ENCODE measurements at regions not wholly inside any gene's neighbourhood (a gene's known extent, or its start where the extent isn't known, plus 50 kb on each side); places are given as distances from the start of the nearest gene placed in this dataset.

DNA sequence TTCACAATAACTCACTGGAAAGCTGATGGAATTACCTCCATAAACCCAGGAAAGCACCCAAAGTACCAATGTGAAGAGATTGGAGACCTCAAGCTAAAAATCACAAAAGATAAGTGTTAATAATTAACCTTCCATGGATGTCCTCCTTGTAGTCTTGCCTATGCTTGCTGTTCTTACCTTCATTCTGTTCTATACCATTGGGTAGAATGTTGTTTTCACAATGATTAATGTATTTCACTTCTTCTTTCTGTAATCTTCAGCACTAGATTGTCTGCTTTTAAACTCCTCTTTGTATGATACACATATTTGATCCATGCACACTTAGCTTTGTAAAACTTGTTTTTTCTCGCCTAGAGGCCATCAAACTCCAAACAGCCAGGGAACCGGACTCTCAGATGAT, 570.3 kb downstream of the RAPGEF2 start (continued):
- TF ChIP-seq, protein P1, sequence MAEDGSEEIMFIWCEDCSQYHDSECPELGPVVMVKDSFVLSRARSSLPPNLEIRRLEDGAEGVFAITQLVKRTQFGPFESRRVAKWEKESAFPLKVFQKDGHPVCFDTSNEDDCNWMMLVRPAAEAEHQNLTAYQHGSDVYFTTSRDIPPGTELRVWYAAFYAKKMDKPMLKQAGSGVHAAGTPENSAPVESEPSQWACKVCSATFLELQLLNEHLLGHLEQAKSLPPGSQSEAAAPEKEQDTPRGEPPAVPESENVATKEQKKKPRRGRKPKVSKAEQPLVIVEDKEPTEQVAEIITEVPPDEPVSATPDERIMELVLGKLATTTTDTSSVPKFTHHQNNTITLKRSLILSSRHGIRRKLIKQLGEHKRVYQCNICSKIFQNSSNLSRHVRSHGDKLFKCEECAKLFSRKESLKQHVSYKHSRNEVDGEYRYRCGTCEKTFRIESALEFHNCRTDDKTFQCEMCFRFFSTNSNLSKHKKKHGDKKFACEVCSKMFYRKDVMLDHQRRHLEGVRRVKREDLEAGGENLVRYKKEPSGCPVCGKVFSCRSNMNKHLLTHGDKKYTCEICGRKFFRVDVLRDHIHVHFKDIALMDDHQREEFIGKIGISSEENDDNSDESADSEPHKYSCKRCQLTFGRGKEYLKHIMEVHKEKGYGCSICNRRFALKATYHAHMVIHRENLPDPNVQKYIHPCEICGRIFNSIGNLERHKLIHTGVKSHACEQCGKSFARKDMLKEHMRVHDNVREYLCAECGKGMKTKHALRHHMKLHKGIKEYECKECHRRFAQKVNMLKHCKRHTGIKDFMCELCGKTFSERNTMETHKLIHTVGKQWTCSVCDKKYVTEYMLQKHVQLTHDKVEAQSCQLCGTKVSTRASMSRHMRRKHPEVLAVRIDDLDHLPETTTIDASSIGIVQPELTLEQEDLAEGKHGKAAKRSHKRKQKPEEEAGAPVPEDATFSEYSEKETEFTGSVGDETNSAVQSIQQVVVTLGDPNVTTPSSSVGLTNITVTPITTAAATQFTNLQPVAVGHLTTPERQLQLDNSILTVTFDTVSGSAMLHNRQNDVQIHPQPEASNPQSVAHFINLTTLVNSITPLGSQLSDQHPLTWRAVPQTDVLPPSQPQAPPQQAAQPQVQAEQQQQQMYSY (CRISPR knock-in tag; IDR thresholded peaks at IDR 0.05): no peak
- TF ChIP-seq PRRX2 (CRISPR knock-in tag; IDR thresholded peaks at IDR 0.05) (no peak), EMX1 (CRISPR knock-in tag; IDR thresholded peaks at IDR 0.05) (no peak), GTF2I (CRISPR knock-in tag; conservative IDR thresholded peaks at IDR 0.05) (no peak), SOX15 (CRISPR knock-in tag; IDR thresholded peaks at IDR 0.05) (no peak), NFYB (CRISPR knock-in tag; conservative IDR thresholded peaks at IDR 0.05; ENCODE audit: low read depth) (no peak), HMGA2 (CRISPR knock-in tag; IDR thresholded peaks at IDR 0.05) (no peak), GRHL2 (CRISPR knock-in tag; IDR thresholded peaks at IDR 0.05; ENCODE audit: insufficient replicate concordance, severe bottlenecking) (no peak), CREB1 (CRISPR knock-in tag; IDR thresholded peaks at IDR 0.05) (no peak), SP1 (CRISPR knock-in tag; conservative IDR thresholded peaks at IDR 0.05) (no peak), CBFB (CRISPR knock-in tag; IDR thresholded peaks at IDR 0.05; ENCODE audit: low read depth) (no peak)
- TF ChIP-seq, protein P2, sequence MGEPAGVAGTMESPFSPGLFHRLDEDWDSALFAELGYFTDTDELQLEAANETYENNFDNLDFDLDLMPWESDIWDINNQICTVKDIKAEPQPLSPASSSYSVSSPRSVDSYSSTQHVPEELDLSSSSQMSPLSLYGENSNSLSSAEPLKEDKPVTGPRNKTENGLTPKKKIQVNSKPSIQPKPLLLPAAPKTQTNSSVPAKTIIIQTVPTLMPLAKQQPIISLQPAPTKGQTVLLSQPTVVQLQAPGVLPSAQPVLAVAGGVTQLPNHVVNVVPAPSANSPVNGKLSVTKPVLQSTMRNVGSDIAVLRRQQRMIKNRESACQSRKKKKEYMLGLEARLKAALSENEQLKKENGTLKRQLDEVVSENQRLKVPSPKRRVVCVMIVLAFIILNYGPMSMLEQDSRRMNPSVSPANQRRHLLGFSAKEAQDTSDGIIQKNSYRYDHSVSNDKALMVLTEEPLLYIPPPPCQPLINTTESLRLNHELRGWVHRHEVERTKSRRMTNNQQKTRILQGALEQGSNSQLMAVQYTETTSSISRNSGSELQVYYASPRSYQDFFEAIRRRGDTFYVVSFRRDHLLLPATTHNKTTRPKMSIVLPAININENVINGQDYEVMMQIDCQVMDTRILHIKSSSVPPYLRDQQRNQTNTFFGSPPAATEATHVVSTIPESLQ (CRISPR knock-in tag; IDR thresholded peaks at IDR 0.05): no peak
- TF ChIP-seq, protein P3, sequence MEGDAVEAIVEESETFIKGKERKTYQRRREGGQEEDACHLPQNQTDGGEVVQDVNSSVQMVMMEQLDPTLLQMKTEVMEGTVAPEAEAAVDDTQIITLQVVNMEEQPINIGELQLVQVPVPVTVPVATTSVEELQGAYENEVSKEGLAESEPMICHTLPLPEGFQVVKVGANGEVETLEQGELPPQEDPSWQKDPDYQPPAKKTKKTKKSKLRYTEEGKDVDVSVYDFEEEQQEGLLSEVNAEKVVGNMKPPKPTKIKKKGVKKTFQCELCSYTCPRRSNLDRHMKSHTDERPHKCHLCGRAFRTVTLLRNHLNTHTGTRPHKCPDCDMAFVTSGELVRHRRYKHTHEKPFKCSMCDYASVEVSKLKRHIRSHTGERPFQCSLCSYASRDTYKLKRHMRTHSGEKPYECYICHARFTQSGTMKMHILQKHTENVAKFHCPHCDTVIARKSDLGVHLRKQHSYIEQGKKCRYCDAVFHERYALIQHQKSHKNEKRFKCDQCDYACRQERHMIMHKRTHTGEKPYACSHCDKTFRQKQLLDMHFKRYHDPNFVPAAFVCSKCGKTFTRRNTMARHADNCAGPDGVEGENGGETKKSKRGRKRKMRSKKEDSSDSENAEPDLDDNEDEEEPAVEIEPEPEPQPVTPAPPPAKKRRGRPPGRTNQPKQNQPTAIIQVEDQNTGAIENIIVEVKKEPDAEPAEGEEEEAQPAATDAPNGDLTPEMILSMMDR (IDR thresholded peaks at IDR 0.05): no peak
- TF ChIP-seq, protein P4, sequence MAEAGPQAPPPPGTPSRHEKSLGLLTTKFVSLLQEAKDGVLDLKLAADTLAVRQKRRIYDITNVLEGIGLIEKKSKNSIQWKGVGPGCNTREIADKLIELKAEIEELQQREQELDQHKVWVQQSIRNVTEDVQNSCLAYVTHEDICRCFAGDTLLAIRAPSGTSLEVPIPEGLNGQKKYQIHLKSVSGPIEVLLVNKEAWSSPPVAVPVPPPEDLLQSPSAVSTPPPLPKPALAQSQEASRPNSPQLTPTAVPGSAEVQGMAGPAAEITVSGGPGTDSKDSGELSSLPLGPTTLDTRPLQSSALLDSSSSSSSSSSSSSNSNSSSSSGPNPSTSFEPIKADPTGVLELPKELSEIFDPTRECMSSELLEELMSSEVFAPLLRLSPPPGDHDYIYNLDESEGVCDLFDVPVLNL (CRISPR knock-in tag; IDR thresholded peaks at IDR 0.05; ENCODE audit: borderline replicate concordance, low read depth): no peak

DNA sequence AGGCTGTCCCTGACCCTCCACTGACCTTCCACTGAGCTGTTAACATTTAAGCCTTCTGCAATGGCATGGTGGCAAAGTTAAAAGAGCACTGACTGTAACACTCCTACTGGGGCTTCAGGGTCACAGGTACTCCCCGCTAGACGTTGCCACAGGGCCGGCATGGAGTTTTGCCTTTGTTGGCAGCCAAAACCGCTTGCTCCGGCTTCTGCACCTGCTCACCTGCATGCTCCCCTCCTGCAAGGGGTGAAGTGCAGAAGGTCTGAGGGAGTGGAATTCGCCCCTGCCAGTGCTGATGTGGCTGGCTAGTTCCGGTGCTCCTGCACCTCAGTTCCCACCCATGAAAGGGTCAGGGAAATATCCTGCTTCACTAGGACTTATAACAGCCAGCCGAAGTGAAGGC, 571.4 kb downstream of the RAPGEF2 start:
- POLR2A ChIA-PET: no interaction called here
- H3K27ac Mint-ChIP-seq: no peak overlapping the region
- H3K36me3 Mint-ChIP-seq: no peaks in the 10 kb centered on the region
- peaks cover 19% of the 10 kb centered on the region for H3K4me1 Mint-ChIP-seq
- DNase-seq (ENCODE audit: low spot score) (no peak), ATAC-seq (no peak)
- no peak overlapping the region for H3K4me3 Mint-ChIP-seq
- CTCF ChIA-PET: no interaction called here
- H3K9me3 Mint-ChIP-seq: peaks cover 10% of the 10 kb centered on the region
- no peaks in the 10 kb centered on the region for H3K27me3 Mint-ChIP-seq (ENCODE audit: low read depth)
- TF ChIP-seq, protein P5, sequence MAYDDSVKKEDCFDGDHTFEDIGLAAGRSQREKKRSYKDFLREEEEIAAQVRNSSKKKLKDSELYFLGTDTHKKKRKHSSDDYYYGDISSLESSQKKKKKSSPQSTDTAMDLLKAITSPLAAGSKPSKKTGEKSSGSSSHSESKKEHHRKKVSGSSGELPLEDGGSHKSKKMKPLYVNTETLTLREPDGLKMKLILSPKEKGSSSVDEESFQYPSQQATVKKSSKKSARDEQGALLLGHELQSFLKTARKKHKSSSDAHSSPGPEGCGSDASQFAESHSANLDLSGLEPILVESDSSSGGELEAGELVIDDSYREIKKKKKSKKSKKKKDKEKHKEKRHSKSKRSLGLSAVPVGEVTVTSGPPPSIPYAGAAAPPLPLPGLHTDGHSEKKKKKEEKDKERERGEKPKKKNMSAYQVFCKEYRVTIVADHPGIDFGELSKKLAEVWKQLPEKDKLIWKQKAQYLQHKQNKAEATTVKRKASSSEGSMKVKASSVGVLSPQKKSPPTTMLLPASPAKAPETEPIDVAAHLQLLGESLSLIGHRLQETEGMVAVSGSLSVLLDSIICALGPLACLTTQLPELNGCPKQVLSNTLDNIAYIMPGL (CRISPR knock-in tag; IDR thresholded peaks at IDR 0.05): no peak
- no peak for TF ChIP-seq SMAD4 (CRISPR knock-in tag; IDR thresholded peaks at IDR 0.05)
- no peak for TF ChIP-seq IRF2 (CRISPR knock-in tag; IDR thresholded peaks at IDR 0.05; ENCODE audit: borderline replicate concordance, low read depth)
- TF ChIP-seq CREM (CRISPR knock-in tag; IDR thresholded peaks at IDR 0.05): no peak
- TF ChIP-seq NR2C2 (CRISPR knock-in tag; IDR thresholded peaks at IDR 0.05): no peak
- TF ChIP-seq, protein P6, sequence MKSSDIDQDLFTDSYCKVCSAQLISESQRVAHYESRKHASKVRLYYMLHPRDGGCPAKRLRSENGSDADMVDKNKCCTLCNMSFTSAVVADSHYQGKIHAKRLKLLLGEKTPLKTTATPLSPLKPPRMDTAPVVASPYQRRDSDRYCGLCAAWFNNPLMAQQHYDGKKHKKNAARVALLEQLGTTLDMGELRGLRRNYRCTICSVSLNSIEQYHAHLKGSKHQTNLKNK (CRISPR knock-in tag; IDR thresholded peaks at IDR 0.05): no peak
- TF ChIP-seq KAT7 (CRISPR knock-in tag; IDR thresholded peaks at IDR 0.05; ENCODE audit: borderline replicate concordance): no peak
- no peak for TF ChIP-seq NR3C1 (CRISPR knock-in tag; conservative IDR thresholded peaks at IDR 0.05; ENCODE audit: low read depth)
- no peak for TF ChIP-seq ZNF121 (CRISPR knock-in tag; IDR thresholded peaks at IDR 0.05)
- TF ChIP-seq, protein P7, sequence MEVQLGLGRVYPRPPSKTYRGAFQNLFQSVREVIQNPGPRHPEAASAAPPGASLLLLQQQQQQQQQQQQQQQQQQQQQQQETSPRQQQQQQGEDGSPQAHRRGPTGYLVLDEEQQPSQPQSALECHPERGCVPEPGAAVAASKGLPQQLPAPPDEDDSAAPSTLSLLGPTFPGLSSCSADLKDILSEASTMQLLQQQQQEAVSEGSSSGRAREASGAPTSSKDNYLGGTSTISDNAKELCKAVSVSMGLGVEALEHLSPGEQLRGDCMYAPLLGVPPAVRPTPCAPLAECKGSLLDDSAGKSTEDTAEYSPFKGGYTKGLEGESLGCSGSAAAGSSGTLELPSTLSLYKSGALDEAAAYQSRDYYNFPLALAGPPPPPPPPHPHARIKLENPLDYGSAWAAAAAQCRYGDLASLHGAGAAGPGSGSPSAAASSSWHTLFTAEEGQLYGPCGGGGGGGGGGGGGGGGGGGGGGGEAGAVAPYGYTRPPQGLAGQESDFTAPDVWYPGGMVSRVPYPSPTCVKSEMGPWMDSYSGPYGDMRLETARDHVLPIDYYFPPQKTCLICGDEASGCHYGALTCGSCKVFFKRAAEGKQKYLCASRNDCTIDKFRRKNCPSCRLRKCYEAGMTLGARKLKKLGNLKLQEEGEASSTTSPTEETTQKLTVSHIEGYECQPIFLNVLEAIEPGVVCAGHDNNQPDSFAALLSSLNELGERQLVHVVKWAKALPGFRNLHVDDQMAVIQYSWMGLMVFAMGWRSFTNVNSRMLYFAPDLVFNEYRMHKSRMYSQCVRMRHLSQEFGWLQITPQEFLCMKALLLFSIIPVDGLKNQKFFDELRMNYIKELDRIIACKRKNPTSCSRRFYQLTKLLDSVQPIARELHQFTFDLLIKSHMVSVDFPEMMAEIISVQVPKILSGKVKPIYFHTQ (CRISPR knock-in tag; IDR thresholded peaks at IDR 0.05): no peak
- no peak for TF ChIP-seq GABPB1 (CRISPR knock-in tag; IDR thresholded peaks at IDR 0.05)

Data from WTC11 (cell line).